Heart left ventricle (tissue), 13 donors: ENCODE measurements at regions not wholly inside any gene's neighbourhood (a gene's known extent, or its start where the extent isn't known, plus 50 kb on each side); places are given as distances from the start of the nearest gene placed in this dataset.

Experiments
- CTCF ChIP-seq, 12 donors: fragments of 200-600 bp; sonication (generic) in 4 of 12; IDR thresholded peaks; one replicate each; pipeline versions ENCODE4 v1.5.0 to v1.8.0; 2018 to 2022; ENCODE audit warnings: antibody characterized with exemption in 12 of 12, mild to moderate bottlenecking in 5 of 12
- POLR2A ChIP-seq, 2 donors: fragments of 450-650 bp; IDR thresholded peaks; one replicate each; pipeline ENCODE4 v1.6.1; 2017; ENCODE audit warnings: antibody characterized with exemption in 2 of 2, mild to moderate bottlenecking in 2 of 2, moderate library complexity in 2 of 2
- donor health status: ischemic (EF 13 %, LVEDD 7.1; RV severe dilation, severe dysfunction).
- donor health status: DM: no; HTN: yes; CAD: no.
- donor health status: DM: no; HTN: no; CAD: no.
- donor health status: ischemic (EF 25% LVEDD 6.9; RV normal size, moderate dysfunction).
- donor health status: ischemic (EF 25% LVEDD 5.7; RV mildly dilated, moderate dysfunction).
- donor health status: ischemic (EF 35%, LVEDD 5.7; RV mildly dilated, moderate dysfunction).
- donor health status: nonischemic (EF 11% LVEDD 7.7; RV severe dilation, severe dysfunction).
- donor health status: DM: yes; HTN: yes; CAD: no.
- donor health status: PGD.
- donor health status: ischemic (EF 29% LVEDD 5.4; RV normal size, mild dysfunction).
- donor health status: nonischemic (EF 23%, LVEDD 6.1; RV moderate dilation, normal function).

DNA sequence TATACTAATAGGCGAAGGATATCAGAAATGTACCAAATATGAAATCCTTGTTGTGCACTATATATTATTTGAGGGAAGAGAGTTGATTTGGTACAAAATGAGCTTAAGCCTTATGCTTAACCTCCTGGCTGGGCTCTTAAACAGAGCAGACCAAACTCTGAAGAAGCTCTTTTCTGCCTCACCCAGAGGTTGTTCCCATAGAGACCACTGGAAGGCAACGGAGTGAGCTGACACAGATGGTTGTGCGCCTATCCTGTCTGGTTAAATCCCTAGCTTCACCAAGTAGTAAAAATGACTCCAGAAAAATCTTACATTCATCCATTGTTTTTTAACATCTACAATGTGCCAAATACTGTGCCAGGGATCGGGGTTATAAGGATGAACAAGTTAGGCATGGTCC, 55.9 kb upstream of the NOL4 start:
- no peak for TF ChIP-seq CTCF (IDR thresholded peaks at IDR 0.05)
- TF ChIP-seq POLR2A (IDR thresholded peaks at IDR 0.05): no peak
